ENCODE measurements at regions not wholly inside any gene's neighbourhood (a gene's known extent, or its start where the extent isn't known, plus 50 kb on each side); places are given as distances from the start of the nearest gene placed in this dataset.
"Not testable (repeated sequence)": the region's sequence is repeated elsewhere in the genome, so short reads cannot be mapped to it uniquely, and the experiment has no call there.

DNA sequence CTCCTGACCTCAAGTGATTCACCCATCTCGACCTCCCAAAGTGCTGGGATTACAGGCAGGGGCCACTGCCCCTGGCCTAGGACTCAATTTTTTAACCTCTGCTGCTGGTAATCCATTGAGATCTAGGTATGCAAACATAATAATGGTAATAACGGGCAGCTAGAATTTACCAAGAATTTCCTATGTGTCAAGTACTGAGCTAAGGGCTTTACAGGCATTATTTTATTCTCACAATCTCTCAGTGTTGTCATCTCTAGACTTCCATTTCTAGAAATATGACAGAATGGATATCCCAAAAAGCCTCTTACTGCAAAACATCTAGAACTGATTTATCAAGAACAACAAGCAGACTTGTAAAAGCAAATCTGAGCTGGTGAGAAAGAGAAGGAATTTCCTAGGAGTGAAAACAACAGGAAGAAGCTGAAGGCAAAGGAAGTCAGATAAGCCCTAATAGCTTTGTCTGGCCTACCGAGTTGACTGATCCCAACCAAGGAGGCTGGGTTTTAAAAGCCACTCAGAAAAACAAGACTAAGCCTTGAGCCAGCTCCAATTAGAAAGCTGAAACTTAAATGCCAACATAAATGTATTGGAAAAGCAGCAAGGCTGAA is 70.6 kb downstream of the CCDC71L start:
- no peak overlapping the region for H3K27ac Mint-ChIP-seq
- peaks cover 6% of the 10 kb centered on the region for H3K27me3 Mint-ChIP-seq
- H3K4me3 Mint-ChIP-seq = no peak overlapping the region
- no peak for ATAC-seq
- no peaks in the 10 kb centered on the region for H3K4me1 Mint-ChIP-seq
- no peaks in the 10 kb centered on the region for H3K9me3 Mint-ChIP-seq
- DNase-seq = no peak
- no peaks in the 10 kb centered on the region for H3K36me3 Mint-ChIP-seq (ENCODE audit: low read depth)

DNA sequence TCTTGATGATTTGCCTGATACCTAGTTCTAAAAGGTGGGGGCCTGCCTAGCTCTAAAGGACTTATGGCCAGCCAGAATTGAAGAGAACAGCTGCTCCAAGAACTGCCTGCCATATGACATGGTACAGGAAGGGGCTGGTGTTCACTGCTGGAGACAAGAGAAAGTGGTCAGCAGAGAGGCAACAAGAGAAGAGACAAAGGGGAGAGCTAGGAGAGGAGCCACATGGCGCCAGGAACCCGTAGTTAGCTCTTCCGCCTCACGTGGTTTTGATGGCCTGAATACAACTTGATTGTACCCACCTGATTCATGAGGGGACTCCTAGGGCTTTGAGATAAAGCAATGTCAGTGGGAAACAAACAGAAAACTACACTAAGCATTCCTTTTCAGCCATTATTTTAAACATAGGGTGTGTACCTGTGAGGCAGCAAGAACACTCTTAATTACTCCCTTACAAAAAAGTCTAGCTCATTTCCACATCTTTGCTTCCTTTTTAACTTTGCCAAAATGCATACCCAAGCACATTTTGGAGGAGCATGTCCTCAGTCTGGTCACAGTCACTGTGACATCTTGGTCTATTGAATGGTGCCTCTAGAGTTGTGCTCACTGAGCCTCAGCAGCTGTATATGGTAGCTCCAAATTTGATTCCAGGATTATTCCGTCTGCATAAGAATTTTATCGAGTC is 71.6 kb downstream of the CCDC71L start:
- Mint-ChIP-seq H3K4me3 (no peak overlapping the region), H3K27ac (no peak overlapping the region), H3K36me3 (ENCODE audit: low read depth) (no peaks in the 10 kb centered on the region), H3K9me3 (no peaks in the 10 kb centered on the region), H3K4me1 (no peaks in the 10 kb centered on the region), H3K27me3 (peaks cover 6% of the 10 kb centered on the region)
- no peak for DNase-seq
- no peak for ATAC-seq

DNA sequence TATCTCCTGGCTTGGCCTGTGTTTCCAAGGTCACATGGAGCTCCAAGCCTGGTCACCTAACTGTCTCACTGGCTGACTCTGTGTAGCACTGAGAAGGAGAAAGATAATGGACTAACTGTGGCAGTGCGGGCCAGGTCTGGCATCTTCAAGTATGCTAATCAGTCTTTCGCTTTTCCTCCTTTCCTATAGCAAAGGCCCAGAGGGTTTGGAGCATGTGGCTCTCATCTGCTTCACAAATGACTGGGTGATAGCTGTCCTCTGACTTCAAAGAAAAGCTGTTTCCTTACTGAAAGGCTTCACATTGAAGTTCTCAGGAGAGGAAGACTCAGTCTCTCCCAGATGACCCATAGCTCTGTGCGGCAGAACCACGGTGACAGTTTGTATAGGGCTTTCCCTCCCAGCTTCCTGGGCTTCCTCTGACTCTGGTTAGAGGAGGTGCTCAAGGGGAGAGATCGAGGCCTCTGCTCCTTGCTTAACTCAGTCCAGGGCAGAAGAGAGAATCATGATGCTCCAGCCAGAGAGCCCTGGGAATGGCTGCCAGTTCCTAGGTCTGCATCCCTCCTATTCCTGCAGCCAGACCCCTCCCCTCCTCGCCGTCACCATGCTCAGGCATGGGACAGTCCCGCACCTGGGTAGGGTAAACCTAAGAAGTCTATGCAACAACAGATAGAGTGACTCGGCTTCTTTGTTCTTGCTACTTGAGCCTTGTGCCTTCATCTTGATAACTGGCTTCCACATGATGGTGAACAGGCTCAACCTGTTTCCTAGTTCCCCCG is 72.3 kb downstream of the CCDC71L start:
- no peak overlapping the region for H3K27ac Mint-ChIP-seq

DNA sequence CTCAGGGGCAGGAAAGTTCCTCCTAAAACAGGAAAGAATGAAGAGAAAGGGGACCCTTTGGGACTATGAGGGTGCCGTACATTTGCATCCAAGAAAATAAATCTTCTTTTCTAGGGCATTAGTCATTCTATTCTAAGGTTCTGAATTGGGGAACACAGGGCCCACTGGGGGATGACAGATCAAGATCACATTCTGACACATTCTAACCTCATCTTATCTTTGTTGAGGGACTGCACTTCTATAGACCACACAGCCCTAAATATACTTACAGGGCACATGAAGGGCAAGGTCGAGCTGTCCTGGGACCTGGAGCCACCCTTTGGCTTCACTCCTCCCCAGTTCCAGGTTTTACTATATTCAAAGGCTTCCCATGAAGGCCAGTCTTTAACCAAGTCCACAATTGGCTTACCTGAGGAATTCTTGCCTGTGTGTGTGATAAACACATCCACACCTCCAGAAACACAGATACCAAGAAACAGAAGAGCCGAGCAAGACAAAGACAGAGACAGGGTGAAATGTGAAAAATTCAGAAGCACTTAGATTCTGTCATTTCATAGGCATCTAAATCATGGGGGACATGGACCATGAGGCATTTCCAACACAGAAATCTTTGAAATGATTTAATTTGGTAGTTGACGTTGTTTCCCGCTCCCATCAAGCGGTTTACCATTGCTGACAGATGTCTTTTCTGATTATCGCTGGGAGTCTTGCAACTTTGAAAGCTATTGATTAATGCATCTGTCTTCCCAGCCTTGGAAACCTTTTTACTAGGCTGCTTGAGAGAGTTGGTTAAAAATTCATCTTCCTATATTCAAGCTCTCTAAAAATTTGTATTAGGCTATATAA is 75.8 kb downstream of the CCDC71L start:
- peaks cover 3% of the 10 kb centered on the region for H3K27me3 Mint-ChIP-seq
- no peak overlapping the region for H3K27ac Mint-ChIP-seq
- H3K4me3 Mint-ChIP-seq = no peak overlapping the region
- H3K9me3 Mint-ChIP-seq = peaks cover 9% of the 10 kb centered on the region
- no peaks in the 10 kb centered on the region for H3K36me3 Mint-ChIP-seq (ENCODE audit: low read depth)
- no peaks in the 10 kb centered on the region for H3K4me1 Mint-ChIP-seq
- DNase-seq = no peak
- ATAC-seq = no peak

More for the DNA sequence above, 72.3 kb downstream of the CCDC71L start:
- H3K4me3 Mint-ChIP-seq = no peak overlapping the region
- peaks cover 6% of the 10 kb centered on the region for H3K27me3 Mint-ChIP-seq
- H3K36me3 Mint-ChIP-seq (ENCODE audit: low read depth) = no peaks in the 10 kb centered on the region
- H3K4me1 Mint-ChIP-seq = no peaks in the 10 kb centered on the region
- no peak for ATAC-seq
- DNase-seq = no peak
- peaks cover 6% of the 10 kb centered on the region for H3K9me3 Mint-ChIP-seq

DNA sequence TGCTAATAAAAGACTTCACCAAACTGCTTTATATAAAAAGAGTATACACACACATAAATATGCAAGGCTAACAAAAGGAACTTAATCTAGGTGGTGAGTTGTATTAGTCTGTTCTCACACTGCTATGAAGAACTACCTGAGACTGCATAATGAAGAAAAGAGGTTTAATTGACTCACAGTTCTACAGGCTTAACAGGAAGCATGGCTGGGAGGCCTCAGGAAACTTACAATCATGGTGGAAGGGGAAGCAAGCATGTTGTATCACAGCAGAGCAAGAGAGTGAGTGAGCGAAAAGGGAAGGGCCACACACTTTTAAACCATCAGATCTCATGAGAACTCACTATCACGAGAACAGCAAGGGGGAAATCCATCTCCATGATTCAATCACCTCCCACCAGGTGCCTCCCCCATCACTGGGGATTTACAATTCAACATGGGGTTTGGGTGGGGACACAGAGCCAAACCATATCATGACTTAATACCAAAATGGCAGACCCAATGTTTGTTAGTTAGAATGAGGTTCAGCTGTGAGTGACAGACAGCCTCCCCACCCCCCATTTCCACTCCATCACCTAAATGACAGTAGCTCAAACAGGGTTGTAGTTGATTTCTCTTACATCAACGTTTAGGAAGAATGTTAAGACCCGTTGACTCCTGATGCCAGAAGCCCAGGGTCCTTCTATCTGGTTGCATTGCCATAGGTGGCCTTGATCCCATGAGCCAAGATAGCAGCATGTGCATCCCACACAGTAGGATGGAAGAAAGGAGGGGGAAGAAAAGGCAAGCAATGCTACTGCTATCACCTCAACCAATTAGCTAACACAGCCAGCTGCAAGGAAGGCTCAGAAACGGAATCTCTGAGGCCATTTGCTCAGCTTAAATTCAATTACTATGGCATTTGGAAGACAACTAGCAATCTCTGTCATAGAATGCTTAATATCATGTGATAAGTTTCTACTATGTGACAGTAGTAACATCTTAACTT is 77.0 kb downstream of the CCDC71L start:
- Mint-ChIP-seq H3K4me1 (no peaks in the 10 kb centered on the region), H3K27me3 (peaks cover 6% of the 10 kb centered on the region), H3K36me3 (ENCODE audit: low read depth) (no peaks in the 10 kb centered on the region), H3K27ac (no peak overlapping the region), H3K4me3 (no peak overlapping the region), H3K9me3 (peaks cover 9% of the 10 kb centered on the region)
- ATAC-seq (no peak), DNase-seq (no peak)

DNA sequence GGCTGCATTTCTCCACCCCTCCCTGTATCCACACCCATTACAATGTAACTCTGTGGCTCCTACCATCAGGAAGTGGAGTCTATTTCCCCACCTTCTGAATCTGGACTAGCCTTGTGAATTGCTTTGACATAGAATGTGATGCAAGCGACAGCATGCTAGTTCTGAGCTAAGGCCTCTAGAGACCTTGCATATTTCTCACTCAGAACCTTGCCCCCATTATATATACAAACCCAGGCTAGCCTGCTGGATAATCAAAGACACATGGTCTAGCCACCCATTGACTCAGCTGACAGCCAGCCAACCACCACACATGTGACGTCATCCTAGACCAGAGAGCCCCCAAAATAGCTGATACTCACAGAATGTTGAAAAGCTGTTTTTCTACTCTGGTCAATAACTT is 77.9 kb downstream of the CCDC71L start:
- no peak for ATAC-seq
- H3K27ac Mint-ChIP-seq = no peak overlapping the region
- no peak for DNase-seq
- no peaks in the 10 kb centered on the region for H3K4me1 Mint-ChIP-seq
- peaks cover 6% of the 10 kb centered on the region for H3K27me3 Mint-ChIP-seq
- H3K9me3 Mint-ChIP-seq = peaks cover 9% of the 10 kb centered on the region
- no peaks in the 10 kb centered on the region for H3K36me3 Mint-ChIP-seq (ENCODE audit: low read depth)
- no peak overlapping the region for H3K4me3 Mint-ChIP-seq

DNA sequence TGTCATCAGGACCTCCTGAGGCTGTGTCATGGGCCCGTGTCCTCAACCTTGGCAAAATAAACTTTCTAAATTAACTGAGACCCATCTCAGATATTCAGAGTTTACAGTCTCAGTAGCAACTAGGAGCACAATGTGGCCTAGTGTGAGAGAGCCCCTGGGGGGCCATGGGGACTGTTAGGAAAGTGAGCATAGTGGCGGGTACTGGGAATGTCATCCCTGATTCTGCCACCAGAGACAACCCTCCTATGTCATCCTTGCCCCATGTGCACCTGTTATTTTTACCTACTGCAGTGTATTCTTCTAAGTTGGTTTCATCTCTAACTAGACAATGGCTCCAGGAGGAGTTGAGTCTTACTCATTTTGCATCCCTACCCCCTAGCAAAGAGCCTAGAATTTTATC is 78.6 kb downstream of the CCDC71L start:
- no peak overlapping the region for H3K4me3 Mint-ChIP-seq
- H3K27me3 Mint-ChIP-seq = peaks cover 4% of the 10 kb centered on the region
- ATAC-seq (no peak), DNase-seq (no peak)
- no peaks in the 10 kb centered on the region for H3K4me1 Mint-ChIP-seq
- H3K9me3 Mint-ChIP-seq = peaks cover 9% of the 10 kb centered on the region
- no peak overlapping the region for H3K27ac Mint-ChIP-seq
- no peaks in the 10 kb centered on the region for H3K36me3 Mint-ChIP-seq (ENCODE audit: low read depth)

DNA sequence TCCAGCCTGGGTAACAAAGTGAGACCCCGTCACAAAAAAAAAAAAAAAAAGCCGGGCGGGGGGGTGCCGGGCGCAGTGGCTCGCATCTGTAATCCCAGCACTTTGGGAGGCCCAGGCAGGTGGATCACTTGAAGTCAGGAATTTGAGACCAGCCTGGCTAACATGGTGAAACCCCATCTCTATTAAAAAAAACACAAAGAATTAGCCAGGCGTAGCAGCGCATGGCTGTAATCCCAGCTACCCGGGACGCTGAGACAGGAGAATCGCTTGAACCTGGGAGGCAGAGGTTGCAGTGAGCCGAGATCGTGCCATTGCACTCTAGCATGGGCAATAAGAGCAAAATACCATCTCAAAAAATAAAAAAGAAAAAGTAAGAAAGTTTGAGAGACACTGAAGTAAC is 81.9 kb downstream of the CCDC71L start:
- not testable (repeated sequence) for H3K27me3 Mint-ChIP-seq, DNase-seq

DNA sequence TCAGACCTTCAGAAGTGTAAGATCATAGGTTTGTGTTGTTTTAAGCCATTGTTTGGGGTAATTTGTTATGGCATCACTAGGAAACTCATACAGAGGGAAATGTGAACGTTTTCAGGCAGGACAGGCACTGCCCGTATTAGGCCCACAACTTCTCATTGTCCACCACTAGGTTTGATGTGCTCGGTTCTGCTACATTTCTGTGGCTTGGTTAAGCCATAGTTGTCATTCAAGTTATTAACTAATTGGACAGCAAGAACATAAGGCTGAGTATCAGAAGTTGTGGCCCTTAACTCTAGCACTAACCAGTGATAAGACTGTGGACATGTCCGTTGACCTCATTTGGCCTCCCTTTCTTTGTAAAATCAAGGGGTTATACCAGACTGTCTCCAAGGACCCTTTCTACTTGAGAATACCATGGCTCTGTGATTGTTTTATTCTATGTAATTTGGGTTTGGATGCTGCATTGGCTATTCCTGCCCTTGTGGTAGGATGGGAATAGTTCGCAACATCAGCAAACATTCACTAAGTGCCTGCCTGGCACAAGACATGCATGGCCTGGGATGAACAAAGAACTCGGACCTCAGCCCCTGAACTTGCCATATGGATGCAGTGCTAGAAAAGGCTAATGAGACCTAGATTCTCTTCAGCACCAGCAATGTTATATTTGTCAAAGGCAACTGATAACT is 85.7 kb downstream of the CCDC71L start:
- ATAC-seq (no peak), DNase-seq (no peak)
- Mint-ChIP-seq H3K27me3 (peaks cover 9% of the 10 kb centered on the region), H3K36me3 (ENCODE audit: low read depth) (no peaks in the 10 kb centered on the region), H3K27ac (no peak overlapping the region), H3K4me1 (no peaks in the 10 kb centered on the region), H3K4me3 (no peak overlapping the region), H3K9me3 (no peaks in the 10 kb centered on the region)

More for the DNA sequence above, 81.9 kb downstream of the CCDC71L start:
- H3K27ac Mint-ChIP-seq; H3K36me3 Mint-ChIP-seq (ENCODE audit: low read depth); H3K4me1 Mint-ChIP-seq; H3K4me3 Mint-ChIP-seq; ATAC-seq; H3K9me3 Mint-ChIP-seq: not testable (repeated sequence)

DNA sequence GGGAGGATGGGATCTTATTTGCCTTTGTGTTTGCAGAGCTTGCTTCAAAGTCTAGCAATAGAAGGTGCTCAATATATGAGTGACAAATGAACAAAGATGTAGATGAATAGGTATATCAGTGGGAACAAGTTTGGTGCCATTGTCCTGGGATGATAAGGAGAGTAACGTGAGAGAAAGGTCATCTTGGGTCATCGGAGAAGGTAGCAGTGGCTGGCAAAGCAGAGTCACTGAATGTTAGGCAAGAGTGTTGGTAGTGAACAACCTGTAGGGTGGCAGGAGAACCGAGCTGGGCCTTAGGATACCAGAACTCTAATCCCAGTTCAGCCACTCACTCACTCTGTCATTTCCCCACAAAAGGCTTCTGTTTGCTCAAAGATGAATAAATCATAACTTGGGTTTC is 87.2 kb downstream of the CCDC71L start:
- Mint-ChIP-seq H3K9me3 (no peaks in the 10 kb centered on the region), H3K36me3 (ENCODE audit: low read depth) (peaks cover 3% of the 10 kb centered on the region), H3K4me3 (no peak overlapping the region), H3K27me3 (peaks cover 5% of the 10 kb centered on the region), H3K4me1 (peaks cover 9% of the 10 kb centered on the region), H3K27ac (no peak overlapping the region)
- ATAC-seq (no peak), DNase-seq (no peak)

DNA sequence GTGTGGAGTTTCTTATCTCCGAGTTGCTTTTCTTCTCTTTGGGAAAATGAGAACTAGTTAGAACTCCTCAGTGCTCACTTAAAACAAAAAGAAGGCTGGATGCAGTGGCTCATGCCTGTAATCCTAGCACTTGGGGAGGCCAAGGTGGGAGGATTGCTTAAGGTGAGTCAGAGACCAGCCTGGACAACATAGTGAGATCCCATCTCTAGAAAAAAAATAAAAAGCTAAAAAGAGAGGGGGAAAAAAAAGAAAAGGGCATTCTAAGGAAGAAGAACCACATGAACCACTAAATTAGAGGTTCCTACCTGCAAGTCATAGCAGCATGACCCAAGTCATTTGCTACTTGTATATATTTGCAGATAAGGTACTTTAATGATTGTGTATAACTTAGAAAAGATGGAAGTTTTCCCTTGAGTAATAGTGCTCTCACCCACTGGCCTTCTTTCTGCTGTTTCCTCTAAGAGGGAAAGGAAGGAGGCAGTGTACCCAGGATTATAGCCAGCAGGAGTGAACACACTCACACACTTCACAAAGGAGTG is 87.8 kb downstream of the CCDC71L start:
- Mint-ChIP-seq H3K27me3 (peaks cover 5% of the 10 kb centered on the region), H3K36me3 (ENCODE audit: low read depth) (peaks cover 3% of the 10 kb centered on the region), H3K4me3 (no peak overlapping the region), H3K4me1 (peaks cover 14% of the 10 kb centered on the region), H3K27ac (no peak overlapping the region), H3K9me3 (no peaks in the 10 kb centered on the region)
- ATAC-seq = no peak
- no peak for DNase-seq

DNA sequence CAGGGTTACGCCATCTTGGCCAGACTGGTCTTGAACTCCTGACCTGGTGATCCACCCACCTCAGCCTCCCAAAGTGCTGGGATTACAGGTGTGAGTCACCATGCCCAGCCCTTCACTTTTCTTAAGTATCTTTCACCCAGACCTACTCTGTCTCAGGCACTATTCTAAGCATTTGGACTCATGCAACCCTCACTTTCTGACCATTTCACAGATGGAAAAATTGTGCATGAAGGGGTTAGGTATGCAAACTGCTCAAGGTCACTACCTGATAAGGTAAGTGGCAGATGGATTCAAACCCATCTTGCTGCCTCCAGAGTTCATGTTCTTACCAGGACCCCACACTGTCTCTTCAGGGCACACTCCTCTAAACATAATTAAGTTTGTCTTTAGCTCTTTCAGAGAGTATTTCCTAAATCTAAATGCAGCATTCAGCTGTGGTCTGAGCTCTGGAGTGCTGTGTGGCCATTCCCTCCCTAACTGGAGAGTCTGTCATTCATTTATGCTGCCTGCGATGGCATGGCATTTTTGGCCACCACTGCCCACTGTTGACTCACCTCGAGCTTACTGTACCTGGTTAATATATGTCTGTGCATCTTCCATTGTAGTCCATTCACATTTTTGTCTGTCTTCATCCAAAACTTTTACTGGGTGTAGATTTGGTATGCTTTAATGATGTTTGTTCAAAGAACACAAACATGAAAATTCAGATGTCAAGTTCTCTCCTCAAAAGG is 88.4 kb downstream of the CCDC71L start:
- Mint-ChIP-seq H3K36me3 (ENCODE audit: low read depth) (peaks cover 3% of the 10 kb centered on the region), H3K9me3 (peaks cover 1% of the 10 kb centered on the region), H3K27ac (no peak overlapping the region), H3K4me1 (peaks cover 14% of the 10 kb centered on the region), H3K4me3 (no peak overlapping the region), H3K27me3 (peaks cover 5% of the 10 kb centered on the region)
- DNase-seq = no peak
- no peak for ATAC-seq
